Stimulated activated CD4-positive, alpha-beta T cell treated with anti-CD3 and anti-CD28 coated beads, Interleukin-1b, Interleukin-23, amount 100 ng/mL, for 1 hour (primary cell): ENCODE measurements at regions not wholly inside any gene's neighbourhood (a gene's known extent, or its start where the extent isn't known, plus 50 kb on each side); places are given as distances from the start of the nearest gene placed in this dataset.

ENCODE experiments used
- DNase-seq, 2 donors: peaks; one replicate each; pipeline ENCODE4 v3.0.0-alpha.2; 2020; ENCODE audit warnings: low read depth in 2 of 2

- no peak for DNase-seq
These were observed 429.2 kb upstream of the NR2F2 start for GRCh38 chr15:95901271-95901670.

- DNase-seq, result no peak
These were observed 427.9 kb upstream of the NR2F2 start for GRCh38 chr15:95902606-95903005.

DNA sequence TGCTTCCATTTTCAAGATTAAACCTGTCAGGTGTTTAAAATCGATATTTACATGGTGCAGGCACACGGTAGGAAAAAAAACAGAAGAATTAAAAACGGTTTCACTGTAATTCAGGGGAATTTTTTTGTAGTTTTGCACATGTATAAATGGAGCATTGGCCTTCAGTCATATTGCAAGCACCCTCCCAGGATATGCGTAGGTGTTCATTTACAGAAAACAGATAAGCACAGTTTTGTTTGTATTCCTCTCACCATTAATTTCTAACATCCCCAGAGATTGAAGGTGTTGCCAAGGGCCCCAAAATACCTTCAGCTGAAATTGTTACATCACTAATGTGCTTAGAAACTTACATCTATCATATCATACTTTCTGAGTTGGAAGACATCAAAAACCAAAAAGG, 427.1 kb upstream of the NR2F2 start:
- DNase-seq, result no peak

DNA sequence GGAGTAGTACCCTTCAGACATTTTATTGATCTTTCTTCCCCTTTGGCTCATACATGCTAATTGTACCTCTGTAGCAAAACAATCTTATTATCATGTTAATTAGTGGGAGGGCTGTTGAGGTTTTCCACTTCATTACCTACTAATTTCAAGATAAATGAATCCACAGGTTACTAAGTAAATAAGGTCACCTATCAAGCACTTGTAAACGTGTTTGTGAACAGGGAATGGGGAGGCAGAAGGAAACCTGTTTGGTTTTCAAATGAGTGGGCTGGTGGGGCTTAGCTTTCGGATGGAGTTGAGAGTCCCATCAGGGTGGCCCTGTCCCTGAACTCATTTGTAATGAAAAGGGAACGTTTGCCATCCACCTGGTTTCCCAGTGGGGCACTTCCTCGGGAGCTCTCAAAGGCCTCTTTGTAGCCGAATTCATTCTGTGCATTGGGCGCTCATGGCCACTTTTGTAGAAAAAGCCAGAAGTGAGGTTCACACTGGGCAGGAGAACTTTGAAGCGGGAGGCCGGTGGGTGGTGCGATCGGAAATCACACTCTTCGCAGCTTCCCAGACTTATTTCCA, 419.8 kb upstream of the NR2F2 start:
- no peak for DNase-seq

DNA sequence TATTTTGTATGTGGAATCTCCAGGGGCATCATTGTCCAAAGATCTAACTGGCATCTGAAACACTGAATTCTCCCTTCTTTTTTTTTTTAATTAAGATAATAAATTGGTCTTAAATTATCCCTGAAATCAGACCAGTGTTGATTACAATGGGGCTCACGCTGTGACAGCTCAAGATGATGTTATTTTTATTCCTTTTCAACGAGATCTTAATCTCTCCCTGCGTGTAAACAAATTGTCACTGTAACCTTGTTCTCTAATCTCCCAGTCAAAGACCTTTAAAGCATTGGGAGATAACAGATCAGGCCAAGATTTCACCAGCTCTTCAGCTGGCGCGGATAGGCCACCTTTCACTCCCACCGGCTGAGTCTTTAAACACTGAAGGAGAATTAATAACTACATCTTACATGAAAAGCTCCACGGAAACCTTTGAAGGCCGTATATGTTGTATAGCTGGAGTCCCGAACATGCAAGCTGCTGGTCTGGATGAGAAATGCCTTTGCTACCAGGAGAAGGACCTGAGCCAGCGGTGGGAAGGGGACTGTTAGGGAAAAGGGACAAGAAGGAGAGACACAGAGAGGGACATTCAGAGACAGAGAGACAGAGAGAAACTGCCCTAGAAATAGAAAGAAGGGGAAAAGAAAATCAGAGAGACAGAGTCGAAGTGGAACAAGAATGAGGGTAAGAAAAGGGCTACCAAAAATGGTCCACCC, 418.8 kb upstream of the NR2F2 start:
- DNase-seq, result no peak

DNA sequence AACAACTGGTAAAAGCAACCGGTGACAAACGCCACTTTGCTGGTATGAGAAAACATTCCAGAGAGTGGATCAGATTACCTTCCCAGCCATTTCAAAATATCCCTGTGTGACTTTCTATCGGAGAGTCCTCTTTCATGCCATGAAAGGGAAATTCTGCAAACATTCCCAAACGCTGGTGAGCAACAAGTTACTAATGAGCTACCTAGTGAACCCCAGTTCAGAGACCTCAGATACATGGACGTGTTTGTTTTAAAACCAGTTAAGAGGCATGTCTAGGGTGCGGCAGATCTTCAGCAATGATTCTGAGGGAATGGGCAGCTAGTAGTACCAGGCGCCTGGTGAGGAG, 418.2 kb upstream of the NR2F2 start:
- DNase-seq, result no peak

- no peak for DNase-seq
These were observed 417.8 kb upstream of the NR2F2 start for GRCh38 chr15:95912728-95913127.

- DNase-seq, result no peak
These were observed 413.9 kb upstream of the NR2F2 start for GRCh38 chr15:95916568-95916967.

DNA sequence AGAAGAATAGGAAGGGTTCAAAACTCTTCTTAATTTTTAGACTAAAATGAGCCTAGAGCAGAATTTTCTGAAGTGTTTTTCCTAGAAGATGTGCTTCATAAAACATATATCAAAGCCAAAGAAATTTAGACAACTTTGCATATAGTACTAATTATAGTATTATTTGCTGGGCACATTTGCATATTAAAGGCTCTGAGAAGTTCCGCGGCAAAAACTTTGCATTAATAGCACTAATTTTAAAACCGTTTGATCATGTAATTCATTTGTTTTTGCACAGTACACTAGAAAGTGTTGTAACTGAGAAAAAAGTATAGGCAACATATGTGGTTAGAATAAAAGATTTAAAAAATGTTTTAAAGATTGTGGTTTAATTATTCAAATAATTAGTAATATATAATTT, 412.0 kb upstream of the NR2F2 start:
- no peak for DNase-seq

DNA sequence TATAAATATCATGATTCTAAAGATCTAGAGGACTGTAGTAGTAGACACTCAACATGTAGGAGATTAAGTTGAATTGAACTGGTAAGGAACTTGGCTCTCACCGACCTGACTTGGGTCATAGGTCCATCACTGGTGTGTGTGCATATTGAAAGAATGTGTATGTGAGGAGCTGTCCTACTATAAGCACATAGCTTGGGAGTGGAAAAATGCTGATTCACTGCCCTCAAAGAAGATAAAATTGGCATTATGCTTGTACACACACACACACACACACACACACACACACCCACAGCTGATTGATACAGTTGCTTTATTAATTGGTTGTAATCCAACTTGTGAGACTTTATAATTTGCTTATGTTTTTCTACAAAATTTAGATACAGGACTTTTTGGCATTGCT, 411.0 kb upstream of the NR2F2 start:
- no peak for DNase-seq

DNA sequence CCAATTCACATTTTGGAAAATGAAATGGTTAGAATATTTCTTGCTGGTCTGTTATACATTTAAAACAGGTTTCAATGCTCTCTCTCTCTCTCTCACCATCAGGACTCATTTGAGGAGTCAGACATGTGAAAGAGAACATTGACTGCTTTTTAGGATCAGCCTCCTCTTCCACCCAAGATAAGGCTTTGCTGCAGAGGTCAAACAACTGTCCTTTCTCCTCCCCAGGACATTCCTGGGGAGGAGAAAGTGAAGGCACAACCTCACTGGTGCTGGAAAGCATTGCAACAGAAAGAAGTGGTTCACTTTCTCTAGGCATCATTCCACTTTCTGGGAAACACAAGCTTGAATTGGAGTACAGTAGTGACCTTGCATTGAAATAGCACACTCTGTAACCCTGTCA, 409.1 kb upstream of the NR2F2 start:
- no peak for DNase-seq

DNA sequence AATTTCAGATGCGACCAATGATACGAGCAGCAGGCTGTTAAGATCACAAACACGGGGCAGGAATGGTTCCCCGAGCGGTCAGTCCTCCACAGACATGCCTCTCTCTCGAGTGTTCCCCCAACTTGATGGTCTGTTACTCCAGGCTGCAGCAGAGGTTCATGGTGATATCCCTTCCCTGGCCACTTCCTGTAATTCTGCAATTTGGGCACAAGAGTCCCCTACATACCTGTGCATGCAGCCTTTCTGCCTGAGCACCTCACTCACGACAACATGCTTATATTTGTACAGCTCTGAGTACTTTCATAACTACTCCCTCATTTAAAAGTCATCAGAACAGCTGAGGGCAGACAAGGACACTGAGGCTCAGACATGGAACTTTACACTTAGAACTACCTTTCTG, 408.1 kb upstream of the NR2F2 start:
- no peak for DNase-seq

GRCh38 chr15:95923792-95924191, 406.7 kb upstream of the NR2F2 start:
- DNase-seq, result no peak

DNA sequence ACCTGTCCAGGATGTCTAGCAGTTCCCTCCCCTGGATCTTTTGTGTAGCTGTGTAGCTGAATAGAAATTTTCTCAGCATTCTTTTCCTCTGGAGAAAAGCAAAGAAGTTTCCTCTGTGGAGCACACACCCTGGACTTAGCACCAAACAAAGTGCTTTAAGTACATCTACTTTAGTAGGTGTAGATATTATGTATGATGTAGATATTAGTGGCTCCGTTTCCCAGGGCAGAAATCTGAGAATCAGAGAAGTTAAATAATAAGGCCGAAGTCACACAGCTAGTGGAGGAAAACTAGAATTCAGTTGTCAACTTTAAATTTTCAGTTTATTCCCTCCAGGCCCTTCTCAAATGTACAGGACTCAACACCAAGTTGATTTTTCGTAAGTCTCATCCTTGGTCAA, 401.7 kb upstream of the NR2F2 start:
- DNase-seq, result no peak

GRCh38 chr15:95929232-95929846, 401.2 kb upstream of the NR2F2 start:
- no peak for DNase-seq

DNA sequence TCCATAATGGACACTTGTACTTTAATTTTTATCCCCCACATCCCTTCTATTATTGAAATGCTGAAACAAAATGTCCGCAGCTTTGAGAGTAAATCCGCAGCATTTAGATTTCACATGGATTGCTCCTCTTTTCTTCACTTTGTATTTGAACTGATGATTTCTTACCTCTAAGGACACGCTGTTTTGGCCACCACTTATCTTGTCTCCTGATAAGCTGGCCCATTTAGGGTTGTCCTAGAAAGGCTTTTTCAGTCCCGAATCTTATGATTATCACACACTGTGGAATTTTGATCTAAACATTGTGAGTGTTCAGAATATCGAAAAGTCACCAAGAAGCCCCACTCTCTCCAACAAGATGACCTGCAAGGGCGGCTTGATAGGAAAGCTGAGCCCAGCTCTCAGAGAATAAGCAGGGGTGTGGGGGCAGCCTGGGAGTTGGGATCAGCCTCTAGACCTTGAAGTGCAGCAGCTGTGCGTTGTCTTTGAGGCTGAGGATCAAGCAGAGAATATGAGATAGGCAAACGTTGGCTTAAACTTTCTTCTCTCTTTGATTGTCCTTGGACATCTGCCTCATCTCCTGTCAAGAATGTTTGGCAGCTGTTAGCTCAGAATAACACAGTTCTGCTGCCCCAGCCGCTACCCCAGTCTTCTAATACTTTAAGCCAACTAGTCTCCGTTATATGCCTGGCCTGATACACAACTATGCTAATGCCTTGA, 399.7 kb upstream of the NR2F2 start:
- no peak for DNase-seq

- no peak for DNase-seq
These were observed 398.9 kb upstream of the NR2F2 start for GRCh38 chr15:95931619-95932018.

DNA sequence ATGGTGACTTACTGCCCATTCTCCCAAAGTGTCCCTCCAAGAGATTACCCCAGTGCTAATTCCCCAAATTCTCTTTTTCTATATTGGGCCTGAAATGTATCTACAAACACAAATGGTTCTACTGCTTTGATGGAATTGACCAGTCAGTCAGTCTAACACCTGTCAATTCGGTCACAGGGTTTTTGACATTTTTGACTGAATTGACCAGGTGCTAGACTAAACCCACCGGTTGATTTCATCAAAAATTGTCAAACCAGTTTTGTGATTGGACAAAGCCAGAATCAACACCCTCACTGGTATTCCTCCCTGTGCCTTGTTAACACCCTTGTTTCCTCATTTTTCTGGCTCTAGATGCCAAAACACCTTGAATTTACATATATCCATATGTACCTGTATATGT, 398.4 kb upstream of the NR2F2 start:
- DNase-seq, result no peak

GRCh38 chr15:95932676-95933075, 397.8 kb upstream of the NR2F2 start:
- DNase-seq, result no peak

GRCh38 chr15:95935852-95936251, 394.6 kb upstream of the NR2F2 start:
- DNase-seq, result no peak

- no peak for DNase-seq
These were observed 393.4 kb upstream of the NR2F2 start for GRCh38 chr15:95937128-95937528.

GRCh38 chr15:95940431-95940985, 390.0 kb upstream of the NR2F2 start:
- DNase-seq, result no peak

DNA sequence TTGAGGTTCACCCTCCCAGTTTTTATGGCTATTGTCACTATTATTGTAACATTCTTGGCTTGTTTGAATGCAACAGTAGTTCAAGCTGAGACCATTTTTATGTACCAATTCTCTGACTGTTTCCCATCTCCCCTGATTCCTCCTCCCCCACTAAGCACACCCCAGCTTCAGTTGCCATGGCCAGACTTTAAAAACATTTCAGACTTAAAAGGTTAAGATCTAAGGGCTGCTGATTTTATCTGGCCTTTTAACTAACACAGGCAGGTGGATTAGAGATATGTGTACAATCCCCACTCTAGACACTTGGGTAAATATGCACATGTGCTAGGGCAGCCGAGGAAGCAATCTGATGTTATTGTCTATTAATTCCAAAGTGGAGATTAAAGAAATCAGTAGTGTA, 386.3 kb upstream of the NR2F2 start:
- no peak for DNase-seq
